NCI-H2081 (cell line): ENCODE measurements at regions not wholly inside any gene's neighbourhood (a gene's known extent, or its start where the extent isn't known, plus 50 kb on each side); places are given as distances from the start of the nearest gene placed in this dataset.
A peak's percentile ranks its signal among the peaks of the same experiment; 100 is the strongest.
"Not testable (repeated sequence)": the region's sequence is repeated elsewhere in the genome, so short reads cannot be mapped to it uniquely, and the experiment has no call there.

Experiments
- DNase-seq, 2 experiments: peaks; one replicate each; lab custom pipeline; 2025; lab: John Stamatoyannopoulos, UW

GRCh38 chr21:15472108-15473040, 257.4 kb upstream of the USP25 start:
- no peak for DNase-seq

- not testable (repeated sequence) for DNase-seq
Measured at GRCh38 chr21:15477773-15478172, 252.0 kb upstream of the USP25 start.

GRCh38 chr21:15480160-15480559, 249.6 kb upstream of the USP25 start:
- DNase-seq: no peak

GRCh38 chr21:15483138-15483780, 246.5 kb upstream of the USP25 start:
- DNase-seq: peak; percentile 69 to 74

- DNase-seq: no peak
Measured at GRCh38 chr21:15486460-15487195, 243.2 kb upstream of the USP25 start.

GRCh38 chr21:15487196-15487550, 242.6 kb upstream of the USP25 start:
- no peak for DNase-seq

- no peak for DNase-seq
Measured at GRCh38 chr21:15491100-15491499, 238.7 kb upstream of the USP25 start.

- DNase-seq: no peak
Measured at GRCh38 chr21:15493646-15494045, 236.1 kb upstream of the USP25 start.

GRCh38 chr21:15494481-15494880, 235.3 kb upstream of the USP25 start:
- DNase-seq: no peak

GRCh38 chr21:15495965-15496364, 233.8 kb upstream of the USP25 start:
- DNase-seq: no peak

- DNase-seq: no peak
Measured at GRCh38 chr21:15496911-15497310, 232.9 kb upstream of the USP25 start.

GRCh38 chr21:15498455-15498854, 231.3 kb upstream of the USP25 start:
- no peak for DNase-seq

GRCh38 chr21:15506086-15506485, 223.7 kb upstream of the USP25 start:
- DNase-seq: no peak

GRCh38 chr21:15508554-15508953, 221.2 kb upstream of the USP25 start:
- DNase-seq: no peak

GRCh38 chr21:15514073-15514946, 215.5 kb upstream of the USP25 start:
- no peak for DNase-seq

GRCh38 chr21:15515908-15516307, 213.9 kb upstream of the USP25 start:
- DNase-seq: no peak

- DNase-seq: no peak
Measured at GRCh38 chr21:15517394-15517793, 212.4 kb upstream of the USP25 start.

- DNase-seq: no peak
Measured at GRCh38 chr21:15520811-15521643, 208.8 kb upstream of the USP25 start.

- DNase-seq: no peak
Measured at GRCh38 chr21:15521644-15522001, 208.2 kb upstream of the USP25 start.

- DNase-seq: no peak
Measured at GRCh38 chr21:15522148-15522547, 207.6 kb upstream of the USP25 start.

- no peak for DNase-seq
Measured at GRCh38 chr21:15524855-15525254, 204.9 kb upstream of the USP25 start.
